ENCODE measurements at regions not wholly inside any gene's neighbourhood (a gene's known extent, or its start where the extent isn't known, plus 50 kb on each side); places are given as distances from the start of the nearest gene placed in this dataset.
A peak's percentile ranks its signal among the peaks of the same experiment; 100 is the strongest.

DNA sequence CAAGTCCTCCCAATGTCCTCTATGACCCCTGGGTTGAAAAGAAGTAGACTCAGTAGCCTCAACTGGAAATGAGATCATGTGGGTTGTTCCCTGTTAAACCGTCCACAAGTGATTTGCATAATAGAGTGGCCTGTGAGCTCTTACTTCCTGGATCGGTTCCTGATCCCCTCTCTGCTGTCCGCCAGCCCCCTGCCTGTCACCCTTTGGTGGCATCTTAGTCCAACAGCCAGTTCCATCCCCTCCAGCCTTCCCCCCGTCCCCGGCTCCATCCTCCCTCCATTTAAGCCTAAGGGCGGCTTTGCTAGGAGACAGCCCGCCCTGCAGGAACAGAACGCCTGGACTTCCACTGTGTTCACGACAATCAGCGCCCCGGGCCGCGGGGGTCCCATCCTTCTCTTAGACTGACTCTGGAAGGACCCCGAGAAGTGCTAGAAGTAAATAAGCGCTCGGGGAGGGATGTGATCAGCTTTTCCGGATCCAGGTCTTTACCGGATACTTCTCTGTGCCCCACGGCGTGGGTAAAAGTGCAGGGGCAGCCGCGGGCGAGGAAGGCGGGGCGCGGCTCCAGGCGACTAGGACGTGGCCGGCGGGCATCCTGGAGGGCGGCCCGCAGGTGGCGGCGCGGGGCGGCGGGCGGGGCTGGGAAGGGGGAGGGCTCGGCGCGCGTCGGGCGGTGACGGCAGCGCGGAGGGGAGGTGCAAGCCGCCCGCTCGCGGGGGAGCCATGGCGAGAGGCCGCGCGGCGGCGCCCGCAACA is 51.2 kb upstream of the ULK4 start:
- peak; percentile 64 for DNase-seq

DNA sequence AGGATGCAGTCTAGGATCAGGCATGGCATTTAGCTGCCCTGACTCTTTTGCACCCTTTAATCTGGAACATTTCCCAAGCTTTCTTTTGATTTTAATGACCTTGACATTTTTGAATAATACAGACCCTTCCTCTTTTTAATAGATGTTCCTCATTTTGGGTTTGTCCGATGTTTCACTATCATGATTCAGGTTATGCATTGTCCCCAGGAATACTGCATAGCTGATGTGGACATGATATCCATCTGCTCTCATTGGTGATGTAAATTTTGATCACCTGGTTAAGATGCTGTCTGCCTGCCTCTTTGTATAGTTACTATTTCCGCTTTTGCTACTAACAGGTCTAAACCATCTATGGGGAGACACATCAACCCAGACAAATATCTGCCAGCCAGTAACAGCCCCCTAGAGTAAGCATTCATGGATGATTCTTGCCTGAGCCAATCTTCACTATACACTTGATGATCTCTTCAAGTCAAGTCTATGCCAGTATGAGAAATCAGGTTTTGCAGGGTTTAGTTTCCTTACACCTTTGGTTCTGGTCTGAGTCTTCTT is 50.6 kb upstream of the ULK4 start:
- no peak for DNase-seq
